Astrocyte of the hippocampus (primary cell): ENCODE measurements at regions not wholly inside any gene's neighbourhood (a gene's known extent, or its start where the extent isn't known, plus 50 kb on each side); places are given as distances from the start of the nearest gene placed in this dataset.

Source experiments
- DNase-seq: peaks from one replicate; pipeline ENCODE4 v3.0.0; 2011; ENCODE audit warnings: low read depth, low spot score

DNA sequence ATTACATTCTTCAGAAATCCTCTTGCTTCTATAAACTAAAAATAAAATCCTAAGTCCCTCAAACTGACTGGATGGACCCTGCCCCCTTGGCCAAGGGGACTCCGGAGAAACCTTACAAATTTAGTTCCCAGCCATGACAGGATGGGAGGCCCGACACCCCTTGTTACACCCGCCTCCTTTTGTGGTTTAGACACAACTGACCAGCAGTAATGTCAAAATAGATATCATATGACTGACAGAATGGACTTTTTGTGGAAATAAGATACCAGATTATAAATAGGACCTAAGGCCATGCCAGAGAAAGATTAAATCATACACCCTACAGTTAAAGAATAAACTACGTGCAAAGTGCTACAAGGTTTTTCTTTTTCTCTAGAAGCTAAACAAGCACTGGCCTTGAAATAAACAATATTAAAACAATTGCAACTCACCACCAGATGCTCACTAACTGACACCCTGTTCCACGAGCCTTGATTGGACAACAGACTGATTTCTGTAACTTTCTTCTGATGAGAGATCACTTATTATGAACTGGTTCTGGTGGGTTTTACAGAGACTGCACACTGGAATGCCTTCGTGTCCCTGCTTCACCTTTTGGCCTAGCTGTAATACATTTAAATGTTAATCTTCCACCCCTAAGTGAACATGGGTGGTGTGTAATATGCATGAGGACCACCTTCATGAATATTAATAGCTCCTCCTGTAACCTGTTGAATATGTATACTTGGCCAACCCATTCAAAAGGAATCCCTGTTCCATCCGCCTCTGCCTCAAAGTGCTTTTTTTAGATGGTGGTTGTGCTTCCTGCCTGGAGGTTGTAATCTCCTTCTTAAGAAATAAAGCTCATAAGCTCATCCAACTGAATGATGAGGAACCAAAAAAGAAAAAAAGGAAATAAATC lies 99.6 kb downstream of the ODF2L start:
- DNase-seq = peak; percentile 8

- DNase-seq = no peak
Observed at GRCh38 chr1:86289746-86290145, 106.4 kb downstream of the ODF2L start.

- DNase-seq = no peak
Observed at GRCh38 chr1:86289161-86289560, 107.0 kb downstream of the ODF2L start.

DNA sequence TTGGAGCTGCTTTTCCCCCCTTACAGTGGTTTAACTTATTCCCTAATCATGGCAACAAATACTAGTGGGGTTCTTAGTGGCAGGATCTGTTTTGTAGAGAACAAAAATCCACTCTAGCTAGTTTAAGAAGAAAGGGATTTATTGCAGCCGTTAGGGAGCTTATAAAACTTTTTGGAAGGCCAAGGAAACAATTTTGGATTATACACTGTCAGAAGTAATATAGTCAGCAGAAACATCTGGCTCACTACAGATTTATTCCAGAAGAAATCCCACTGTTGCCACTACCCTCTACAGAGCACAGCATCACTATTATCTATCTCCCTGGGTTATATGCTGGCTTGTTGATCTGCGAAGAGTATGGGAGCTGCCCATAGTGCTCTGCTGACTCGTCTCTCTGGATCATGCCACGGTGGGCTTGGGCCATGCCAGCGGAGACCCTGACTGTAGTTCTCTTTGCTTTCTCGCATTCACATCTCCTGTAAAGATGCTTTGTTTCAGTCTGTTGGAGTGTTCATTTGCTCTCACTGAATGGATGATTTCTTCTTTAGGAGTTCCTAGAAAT lies 107.5 kb downstream of the ODF2L start:
- DNase-seq = no peak

GRCh38 chr1:86285796-86286195 lies 110.3 kb downstream of the ODF2L start:
- DNase-seq = no peak

DNA sequence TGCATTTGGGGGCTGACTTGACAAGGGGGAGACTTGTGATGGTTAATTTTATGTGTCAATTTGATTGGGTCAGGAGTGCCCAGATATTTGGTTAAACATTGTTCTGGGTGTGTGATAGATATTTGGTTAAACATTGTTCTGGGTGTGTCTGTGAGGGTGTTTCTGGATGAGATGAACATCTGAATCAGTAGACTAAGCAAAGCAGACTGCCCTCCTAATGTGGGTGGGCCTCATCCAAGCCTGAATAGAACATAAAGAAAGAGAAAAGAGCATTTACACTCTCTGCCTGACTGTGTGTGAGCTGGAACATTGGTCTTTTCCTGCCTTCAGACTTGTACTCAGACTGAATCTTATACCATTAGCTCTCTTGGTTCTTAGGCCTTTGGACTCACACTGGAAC lies 113.5 kb downstream of the ODF2L start:
- DNase-seq = no peak

DNA sequence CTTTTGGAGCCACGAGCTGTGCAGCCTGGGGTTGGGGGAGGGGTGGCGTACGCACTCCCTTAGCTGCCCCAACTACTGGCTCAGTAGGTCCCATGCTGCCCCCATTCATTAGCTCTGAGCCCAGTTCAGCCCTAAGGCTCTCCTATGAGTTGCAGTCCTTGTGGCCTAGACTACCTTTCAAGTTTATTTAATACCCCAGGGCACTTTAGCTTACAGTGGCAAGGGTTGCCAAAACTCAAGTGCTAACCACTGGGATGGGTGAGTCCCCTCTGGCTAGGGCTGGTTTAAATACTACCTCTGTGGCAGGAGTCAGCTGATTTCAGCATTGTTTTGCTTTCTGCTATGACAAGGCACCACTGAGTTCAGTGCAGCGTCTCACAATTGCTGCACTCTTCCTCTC lies 118.2 kb downstream of the ODF2L start:
- DNase-seq = peak; percentile 17

- DNase-seq = no peak
Observed at GRCh38 chr1:86273066-86273465, 116.5 kb upstream of the COL24A1 start.

DNA sequence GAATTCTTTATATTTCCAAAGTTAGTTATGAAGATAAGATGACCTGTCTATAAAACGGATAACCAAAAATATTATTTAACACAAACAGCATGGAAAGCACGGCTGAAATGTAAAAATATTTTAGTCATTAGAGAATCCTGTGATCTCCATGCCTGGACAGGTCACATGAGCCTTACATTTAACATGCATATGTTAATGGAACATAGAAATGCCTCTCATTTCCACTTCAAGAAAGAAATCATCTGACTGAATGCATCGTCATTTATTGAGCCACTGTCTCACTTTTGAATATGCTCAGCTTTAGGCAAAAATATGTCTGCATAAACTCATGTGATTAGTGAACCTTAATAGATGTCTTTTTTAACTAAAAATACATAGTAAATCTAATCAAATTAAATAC lies 115.5 kb upstream of the COL24A1 start:
- DNase-seq = no peak

GRCh38 chr1:86271046-86271445 lies 114.5 kb upstream of the COL24A1 start:
- no peak for DNase-seq

- DNase-seq = no peak
Observed at GRCh38 chr1:86263101-86263500, 106.5 kb upstream of the COL24A1 start.

GRCh38 chr1:86260476-86260875 lies 103.9 kb upstream of the COL24A1 start:
- DNase-seq = no peak

GRCh38 chr1:86259390-86259789 lies 102.8 kb upstream of the COL24A1 start:
- no peak for DNase-seq

- DNase-seq = peak; percentile 45
Observed at GRCh38 chr1:86258101-86258500, 101.5 kb upstream of the COL24A1 start.

GRCh38 chr1:86247597-86248279 lies 91.2 kb upstream of the COL24A1 start:
- DNase-seq = peak; percentile 32

GRCh38 chr1:86245566-86246190 lies 89.1 kb upstream of the COL24A1 start:
- DNase-seq = peak; percentile 28

DNA sequence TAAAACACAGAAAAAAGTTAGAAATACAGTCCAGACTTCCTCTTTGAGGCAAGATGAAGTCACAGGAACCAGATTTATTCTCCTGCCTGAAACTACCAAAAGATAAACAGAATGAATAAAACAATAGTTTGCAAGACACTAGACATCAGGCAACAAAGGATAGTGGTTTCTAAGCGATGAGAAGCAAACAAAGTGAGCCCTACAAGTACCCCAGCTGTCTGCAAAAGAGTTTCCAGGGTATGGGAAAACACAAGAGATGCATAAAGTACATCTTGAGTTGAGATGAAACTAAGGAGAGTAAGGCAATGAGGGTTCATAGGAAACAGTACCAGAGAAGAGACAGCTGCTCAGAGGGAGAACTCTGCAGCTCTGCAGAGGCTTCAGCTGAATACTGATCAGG lies 83.3 kb upstream of the COL24A1 start:
- DNase-seq = no peak

DNA sequence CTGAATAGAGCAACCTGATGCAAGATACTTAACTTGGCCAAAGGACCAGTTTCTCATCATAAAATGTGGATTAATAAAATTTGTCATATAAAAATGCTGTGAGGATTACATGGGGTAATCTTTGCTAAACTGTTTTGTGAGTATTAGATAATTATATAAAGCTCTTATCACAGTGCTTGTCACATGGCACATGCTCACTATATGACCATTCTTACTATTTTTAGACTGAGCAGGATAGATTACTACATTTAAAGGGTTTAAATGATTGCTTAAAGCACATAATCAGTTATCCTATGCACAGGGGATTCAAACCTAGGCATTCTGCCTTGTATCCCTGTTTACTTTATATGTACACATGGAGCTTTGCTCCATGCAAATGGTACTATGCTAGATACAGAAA lies 82.9 kb upstream of the COL24A1 start:
- DNase-seq = no peak

GRCh38 chr1:86238226-86238625 lies 81.7 kb upstream of the COL24A1 start:
- DNase-seq = no peak

DNA sequence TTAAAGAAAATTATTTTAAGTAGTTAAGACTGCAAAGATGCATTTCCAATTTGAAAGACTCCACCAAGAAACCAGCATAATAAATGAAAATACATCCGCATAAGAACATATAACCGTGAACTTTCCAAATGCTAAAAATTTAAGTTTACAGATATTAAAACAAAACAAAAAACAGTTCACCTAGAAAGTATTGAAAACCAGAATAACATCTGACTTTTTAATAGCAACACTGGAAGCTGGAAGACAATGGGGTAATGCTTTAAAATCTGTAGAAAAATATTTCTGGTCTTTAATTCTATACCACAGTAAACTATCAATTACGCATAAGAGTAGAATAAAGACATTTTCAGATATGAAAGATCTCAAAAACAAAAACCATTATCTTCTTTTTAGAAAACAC lies 79.3 kb upstream of the COL24A1 start:
- DNase-seq = no peak

DNA sequence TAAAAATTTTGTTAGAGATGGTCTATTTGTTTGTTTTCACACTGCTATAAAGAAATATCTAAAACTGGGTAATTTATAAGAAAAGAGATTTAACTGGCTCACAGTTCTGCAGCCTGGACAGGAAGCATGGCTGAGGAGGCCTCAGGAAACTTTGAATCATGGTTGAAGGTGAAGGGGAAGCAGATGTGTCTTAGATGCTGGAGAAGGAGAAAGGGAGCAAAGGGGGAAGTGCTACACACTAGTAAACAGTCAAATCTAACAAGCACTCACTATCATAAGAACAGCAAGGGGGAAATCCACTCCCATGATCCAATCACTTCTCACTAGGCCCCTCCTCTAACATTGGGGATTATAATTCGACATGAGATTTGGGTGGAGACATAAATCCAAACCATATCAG lies 76.8 kb upstream of the COL24A1 start:
- DNase-seq = no peak

GRCh38 chr1:86231076-86231475 lies 74.5 kb upstream of the COL24A1 start:
- no peak for DNase-seq
